Ishikawa (cell line): ENCODE measurements at regions not wholly inside any gene's neighbourhood (a gene's known extent, or its start where the extent isn't known, plus 50 kb on each side); places are given as distances from the start of the nearest gene placed in this dataset.

Source experiments
- CEBPB ChIP-seq: IDR thresholded peaks from 2 replicates; pipeline ENCODE4 v1.6.1; 2012
- CREB1 ChIP-seq: IDR thresholded peaks from 2 replicates; pipeline ENCODE4 v1.6.1; 2012; ENCODE audit warnings: low read depth
- EGR1 ChIP-seq: IDR thresholded peaks from 2 replicates; pipeline ENCODE4 v1.6.1; 2012
- EP300 ChIP-seq: IDR thresholded peaks from 2 replicates; pipeline ENCODE4 v1.6.1; 2012; ENCODE audit warnings: borderline replicate concordance
- FOXM1 ChIP-seq: IDR thresholded peaks from 2 replicates; pipeline ENCODE4 v1.6.1; 2012; ENCODE audit warnings: low read depth, borderline replicate concordance
- MAX ChIP-seq: IDR thresholded peaks from 2 replicates; pipeline ENCODE4 v1.6.1; 2012
- NFIC ChIP-seq: IDR thresholded peaks from 2 replicates; pipeline ENCODE4 v1.6.1; 2012
- RAD21 ChIP-seq: IDR thresholded peaks from 2 replicates; pipeline ENCODE4 v1.6.1; 2012; ENCODE audit warnings: low read depth
- REST ChIP-seq: IDR thresholded peaks from 2 replicates; pipeline ENCODE4 v1.6.1; 2012; ENCODE audit warnings: low read depth, mild to moderate bottlenecking
- TAF1 ChIP-seq: IDR thresholded peaks from 2 replicates; pipeline ENCODE4 v1.6.1; 2012; ENCODE audit warnings: low read depth, mild to moderate bottlenecking
- TCF12 ChIP-seq: IDR thresholded peaks from 2 replicates; pipeline ENCODE4 v1.6.1; 2012; ENCODE audit warnings: low read depth
- TEAD4 ChIP-seq: IDR thresholded peaks from 2 replicates; pipeline ENCODE4 v1.6.1; 2012
- USF1 ChIP-seq: IDR thresholded peaks from 2 replicates; pipeline ENCODE4 v1.6.1; 2012
- YY1 ChIP-seq: IDR thresholded peaks from 2 replicates; pipeline ENCODE4 v1.6.1; 2012; ENCODE audit warnings: low read depth
- ZBTB7A ChIP-seq: IDR thresholded peaks from 2 replicates; pipeline ENCODE4 v1.6.1; 2012; ENCODE audit warnings: low read depth

GRCh38 chr4:79512363-79512762 is 104.3 kb upstream of the GK2 start:
- no peak for TF ChIP-seq CEBPB
- no peak for TF ChIP-seq USF1
- TF ChIP-seq EGR1 = no peak
- TF ChIP-seq EP300 = no peak
- no peak for TF ChIP-seq TEAD4
- no peak for TF ChIP-seq YY1
- TF ChIP-seq NFIC = no peak
- no peak for TF ChIP-seq TCF12
- TF ChIP-seq TAF1 = no peak
- TF ChIP-seq MAX = no peak
- TF ChIP-seq RAD21 = no peak
- no peak for TF ChIP-seq CREB1
- no peak for TF ChIP-seq FOXM1
- TF ChIP-seq REST = no peak
- no peak for TF ChIP-seq ZBTB7A

DNA sequence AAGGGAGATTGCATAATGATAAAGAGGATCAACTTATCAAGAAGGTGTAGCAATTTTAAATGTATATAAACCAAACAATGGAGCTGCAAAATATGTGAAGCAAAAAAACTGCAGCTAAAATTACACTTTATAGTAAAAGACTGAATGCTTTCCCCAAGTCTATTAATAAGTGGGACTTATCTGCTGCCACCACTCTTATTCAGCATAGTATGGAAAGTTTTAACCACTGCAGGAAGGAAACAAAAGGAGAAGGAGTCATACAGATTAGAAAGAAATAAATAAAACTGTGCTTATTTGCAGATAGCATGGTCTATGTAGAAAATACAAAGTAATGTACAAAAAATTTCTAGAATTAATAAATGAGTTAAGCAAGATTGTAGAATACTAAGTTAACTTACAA is 94.1 kb upstream of the GK2 start:
- TF ChIP-seq YY1 (no peak), FOXM1 (no peak), TAF1 (no peak), MAX (no peak), TCF12 (no peak), CREB1 (no peak), USF1 (no peak), REST (no peak), NFIC (no peak), CEBPB (no peak), ZBTB7A (no peak), EP300 (no peak)

- TF ChIP-seq REST = no peak
- no peak for TF ChIP-seq EP300
- no peak for TF ChIP-seq TAF1
- no peak for TF ChIP-seq CREB1
- TF ChIP-seq MAX = no peak
- TF ChIP-seq EGR1 = no peak
- no peak for TF ChIP-seq YY1
- TF ChIP-seq RAD21 = no peak
- TF ChIP-seq TEAD4 = no peak
- TF ChIP-seq TCF12 = no peak
- no peak for TF ChIP-seq USF1
Measured at GRCh38 chr4:79498282-79498681, 90.3 kb upstream of the GK2 start.

DNA sequence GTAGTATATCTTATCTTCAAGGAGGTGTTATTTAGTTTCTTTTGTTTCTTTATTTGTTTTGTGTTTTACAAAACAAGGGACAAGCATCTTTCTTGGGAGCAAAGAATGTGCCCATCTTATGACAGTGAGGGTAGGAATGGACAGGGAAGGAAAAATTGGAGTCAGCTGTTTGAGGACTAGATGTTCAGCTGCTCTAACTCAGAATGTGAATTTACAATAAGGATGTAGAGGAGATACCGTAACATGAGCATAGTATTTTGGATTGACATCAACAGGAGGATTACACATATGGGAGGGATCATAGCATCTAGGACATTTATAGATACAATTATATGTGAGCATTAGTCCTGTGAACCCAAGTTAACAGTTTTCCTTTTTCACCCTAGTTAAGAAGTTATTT is 89.0 kb upstream of the GK2 start:
- TF ChIP-seq TEAD4 (no peak), ZBTB7A (no peak), TCF12 (no peak), NFIC (no peak), RAD21 (no peak), MAX (no peak), REST (no peak)
